HG02840 (cell line): ENCODE measurements at regions not wholly inside any gene's neighbourhood (a gene's known extent, or its start where the extent isn't known, plus 50 kb on each side); places are given as distances from the start of the nearest gene placed in this dataset.

ENCODE experiments used
- ATAC-seq: cut with Tn5 transposase; IDR thresholded peaks from one replicate; pipeline ENCODE4 v1.9.1; 2021; ENCODE audit warnings: mild to moderate bottlenecking, moderate library complexity, moderate number of reproducible peaks; ENCODE audit not compliant: unreplicated experiment, low FRiP score

- no peak for ATAC-seq
Measured at GRCh38 chr7:35356495-35356894, 102.6 kb upstream of the TBX20 start.

- ATAC-seq, result no peak
Measured at GRCh38 chr7:35355911-35356310, 102.0 kb upstream of the TBX20 start.

GRCh38 chr7:35355199-35355598 is 101.3 kb upstream of the TBX20 start:
- no peak for ATAC-seq

- no peak for ATAC-seq
Measured at GRCh38 chr7:35353481-35353880, 99.6 kb upstream of the TBX20 start.

- ATAC-seq, result no peak
Measured at GRCh38 chr7:35351466-35351865, 97.6 kb upstream of the TBX20 start.

- no peak for ATAC-seq
Measured at GRCh38 chr7:35348611-35349400, 94.9 kb upstream of the TBX20 start.

- no peak for ATAC-seq
Measured at GRCh38 chr7:35342786-35343185, 88.9 kb upstream of the TBX20 start.

- ATAC-seq, result no peak
Measured at GRCh38 chr7:35339811-35340210, 85.9 kb upstream of the TBX20 start.

- ATAC-seq, result no peak
Measured at GRCh38 chr7:35336444-35336843, 82.5 kb upstream of the TBX20 start.

- no peak for ATAC-seq
Measured at GRCh38 chr7:35334506-35334905, 80.6 kb upstream of the TBX20 start.

- ATAC-seq, result no peak
Measured at GRCh38 chr7:35333265-35333664, 79.4 kb upstream of the TBX20 start.

- ATAC-seq, result no peak
Measured at GRCh38 chr7:35331730-35332678, 78.1 kb upstream of the TBX20 start.

GRCh38 chr7:35329026-35329425 is 75.1 kb upstream of the TBX20 start:
- ATAC-seq, result no peak

- ATAC-seq, result no peak
Measured at GRCh38 chr7:35319606-35320005, 65.7 kb upstream of the TBX20 start.

GRCh38 chr7:35316549-35316948 is 62.6 kb upstream of the TBX20 start:
- ATAC-seq, result no peak

- ATAC-seq, result no peak
Measured at GRCh38 chr7:35315517-35315916, 61.6 kb upstream of the TBX20 start.

GRCh38 chr7:35314354-35314753 is 60.5 kb upstream of the TBX20 start:
- no peak for ATAC-seq

- ATAC-seq, result no peak
Measured at GRCh38 chr7:35313575-35313974, 59.7 kb upstream of the TBX20 start.
